ENCODE measurements at regions not wholly inside any gene's neighbourhood (a gene's known extent, or its start where the extent isn't known, plus 50 kb on each side); places are given as distances from the start of the nearest gene placed in this dataset.

GRCh38 chr12:108457734-108458361 lies 57.2 kb upstream of the FICD start:
- Histone ChIP-seq H3K4me2 (ENCODE audit: low read depth, low read length, poor library complexity, severe bottlenecking) (no peak overlapping the region), H3K27me3 (ENCODE audit: low read length) (no peaks in the 10 kb centered on the region)

GRCh38 chr12:108457006-108457733 lies 57.9 kb upstream of the FICD start:
- Histone ChIP-seq H3K27ac (ENCODE audit: low read depth, low read length) (no peak overlapping the region), H3K79me2 (ENCODE audit: insufficient read depth, low read length) (no peaks in the 10 kb centered on the region), H3F3A (ENCODE audit: insufficient read depth) (no peaks in the 10 kb centered on the region), H3K9me2 (replicated peaks; ENCODE audit: insufficient read depth, low read length) (no peaks in the 10 kb centered on the region), H3K4me3 (ENCODE audit: insufficient read depth, low read length, poor library complexity, severe bottlenecking) (no peak overlapping the region), H3K9me3 (ENCODE audit: insufficient read depth, low read length) (no peaks in the 10 kb centered on the region), H3K9ac (ENCODE audit: low read length) (no peak overlapping the region), H3K36me3 (ENCODE audit: low read length) (no peaks in the 10 kb centered on the region), H2AFZ (ENCODE audit: low read depth, low read length, severe bottlenecking) (no peak overlapping the region), H3K4me2 (ENCODE audit: low read depth, low read length, poor library complexity, severe bottlenecking) (no peak overlapping the region), H4K20me1 (ENCODE audit: low read depth, low read length) (no peaks in the 10 kb centered on the region), H3K27me3 (ENCODE audit: low read length) (no peaks in the 10 kb centered on the region)
- TF ChIP-seq CTCF (IDR thresholded peaks at IDR 0.05; ENCODE audit: insufficient read depth, low read length, poor library complexity, severe bottlenecking) (peak; percentile 61), EZH2phosphoT487 (conservative IDR thresholded peaks at IDR 0.05; ENCODE audit: low read length) (no peak)

More at GRCh38 chr12:108457734-108458361, 57.2 kb upstream of the FICD start:
- Histone ChIP-seq H4K20me1 (ENCODE audit: low read depth, low read length) (no peaks in the 10 kb centered on the region), H3K9ac (ENCODE audit: low read length) (no peak overlapping the region), H2AFZ (ENCODE audit: low read depth, low read length, severe bottlenecking) (no peak overlapping the region), H3K4me3 (ENCODE audit: insufficient read depth, low read length, poor library complexity, severe bottlenecking) (no peak overlapping the region), H3K27ac (ENCODE audit: low read depth, low read length) (no peak overlapping the region), H3K9me3 (ENCODE audit: insufficient read depth, low read length) (no peaks in the 10 kb centered on the region), H3K36me3 (ENCODE audit: low read length) (no peaks in the 10 kb centered on the region), H3F3A (ENCODE audit: insufficient read depth) (no peaks in the 10 kb centered on the region), H3K9me2 (replicated peaks; ENCODE audit: insufficient read depth, low read length) (no peaks in the 10 kb centered on the region), H3K79me2 (ENCODE audit: insufficient read depth, low read length) (no peaks in the 10 kb centered on the region)
- TF ChIP-seq EZH2phosphoT487 (conservative IDR thresholded peaks at IDR 0.05; ENCODE audit: low read length), result no peak
- TF ChIP-seq CTCF (IDR thresholded peaks at IDR 0.05; ENCODE audit: insufficient read depth, low read length, poor library complexity, severe bottlenecking), result no peak

GRCh38 chr12:108455706-108456105 lies 59.4 kb upstream of the FICD start:
- no peaks in the 10 kb centered on the region for H3K79me2 ChIP-seq (ENCODE audit: insufficient read depth, low read length)
- no peak overlapping the region for H3K9ac ChIP-seq (ENCODE audit: low read length)
- H3K27ac ChIP-seq (ENCODE audit: low read depth, low read length), result no peak overlapping the region
- no peaks in the 10 kb centered on the region for H3K27me3 ChIP-seq (ENCODE audit: low read length)
- no peaks in the 10 kb centered on the region for H4K20me1 ChIP-seq (ENCODE audit: low read depth, low read length)
- TF ChIP-seq CTCF (IDR thresholded peaks at IDR 0.05; ENCODE audit: insufficient read depth, low read length, poor library complexity, severe bottlenecking) (no peak), EZH2phosphoT487 (conservative IDR thresholded peaks at IDR 0.05; ENCODE audit: low read length) (no peak)
- H2AFZ ChIP-seq (ENCODE audit: low read depth, low read length, severe bottlenecking), result no peak overlapping the region
- H3F3A ChIP-seq (ENCODE audit: insufficient read depth), result no peaks in the 10 kb centered on the region
- no peak overlapping the region for H3K4me3 ChIP-seq (ENCODE audit: insufficient read depth, low read length, poor library complexity, severe bottlenecking)
- H3K9me2 ChIP-seq (replicated peaks; ENCODE audit: insufficient read depth, low read length), result no peaks in the 10 kb centered on the region
- no peak overlapping the region for H3K4me2 ChIP-seq (ENCODE audit: low read depth, low read length, poor library complexity, severe bottlenecking)
- no peaks in the 10 kb centered on the region for H3K36me3 ChIP-seq (ENCODE audit: low read length)
- no peaks in the 10 kb centered on the region for H3K9me3 ChIP-seq (ENCODE audit: insufficient read depth, low read length)
